ACC112 (cell line): ENCODE measurements at regions not wholly inside any gene's neighbourhood (a gene's known extent, or its start where the extent isn't known, plus 50 kb on each side); places are given as distances from the start of the nearest gene placed in this dataset.

Source experiments
- H2AFZ ChIP-seq: fragments of 200-600 bp; sonication (generic); one replicate; pipeline ENCODE4 v1.6.0; 2017; ENCODE audit warnings: antibody characterized with exemption, low read length; ENCODE audit not compliant: unreplicated experiment
- H3K27ac ChIP-seq: fragments of 200-600 bp; sonication (generic); 2 replicates; pipeline ENCODE4 v1.5.1; 2014; ENCODE audit warnings: low read depth, mild to moderate bottlenecking, antibody characterized with exemption, low read length, moderate library complexity
- H3K27me3 ChIP-seq: fragments of 200-600 bp; sonication (generic); 2 replicates; pipeline ENCODE4 v1.6.1; 2014; ENCODE audit warnings: mild to moderate bottlenecking, antibody characterized with exemption, low read length, moderate library complexity, mixed read lengths; ENCODE audit not compliant: insufficient read depth
- H3K36me3 ChIP-seq: fragments of 200-600 bp; sonication (generic); 2 replicates; pipeline ENCODE4 v1.6.1; 2016; ENCODE audit warnings: mild to moderate bottlenecking, antibody characterized with exemption, low read length, moderate library complexity, mixed read lengths; ENCODE audit not compliant: insufficient read depth
- H3K4me1 ChIP-seq: fragments of 200-600 bp; sonication (generic); one replicate; pipeline ENCODE4 v1.6.1; 2016; ENCODE audit warnings: low read length, mixed read lengths; ENCODE audit not compliant: insufficient read depth, unreplicated experiment, control insufficient read depth
- H3K4me3 ChIP-seq: fragments of 200-600 bp; sonication (generic); 2 replicates; pipeline ENCODE4 v1.5.1; 2014; ENCODE audit warnings: mild to moderate bottlenecking, low read depth, low read length
- H3K79me2 ChIP-seq: fragments of 200-600 bp; sonication (generic); one replicate; pipeline ENCODE4 v1.6.0; 2016; ENCODE audit warnings: low read length; ENCODE audit not compliant: control insufficient read depth, unreplicated experiment, insufficient read depth

DNA sequence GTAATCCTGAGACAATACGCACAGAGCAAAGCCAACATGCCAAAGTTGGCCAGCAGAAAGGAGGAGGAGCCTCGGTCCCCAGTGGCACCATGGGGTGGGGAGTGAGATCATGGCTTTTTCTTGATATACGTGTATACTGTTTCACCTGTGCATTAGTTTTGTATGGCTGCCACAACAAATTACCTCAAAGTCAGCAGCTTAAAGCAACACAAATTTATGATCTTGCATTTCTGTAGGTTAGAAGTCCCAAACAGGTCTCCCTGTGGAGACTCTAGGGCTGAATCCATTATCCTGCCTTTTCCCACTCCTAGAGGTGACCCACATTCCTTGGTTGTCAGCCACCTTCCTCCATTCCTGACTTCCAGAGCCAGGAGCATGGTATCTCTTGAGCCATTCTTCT is 176.9 kb upstream of the NSMCE3 start:
- H3K4me1 ChIP-seq, result no peaks in the 10 kb centered on the region
- H3K27ac ChIP-seq, result no peak overlapping the region
- no peaks in the 10 kb centered on the region for H3K36me3 ChIP-seq
- no peak overlapping the region for H3K4me3 ChIP-seq
- H3K79me2 ChIP-seq, result no peaks in the 10 kb centered on the region
- H3K27me3 ChIP-seq, result no peaks in the 10 kb centered on the region
- H2AFZ ChIP-seq, result no peak overlapping the region

- no peak overlapping the region for H3K4me3 ChIP-seq
- no peaks in the 10 kb centered on the region for H3K4me1 ChIP-seq
- no peaks in the 10 kb centered on the region for H3K79me2 ChIP-seq
- H3K27me3 ChIP-seq, result peaks cover 7% of the 10 kb centered on the region; the same call in 1 of the 2 replicates
- H3K36me3 ChIP-seq, result no peaks in the 10 kb centered on the region
- H2AFZ ChIP-seq, result no peak overlapping the region
- H3K27ac ChIP-seq, result no peak overlapping the region
Observed at GRCh38 chr15:29442532-29442931, 172.9 kb upstream of the NSMCE3 start.

DNA sequence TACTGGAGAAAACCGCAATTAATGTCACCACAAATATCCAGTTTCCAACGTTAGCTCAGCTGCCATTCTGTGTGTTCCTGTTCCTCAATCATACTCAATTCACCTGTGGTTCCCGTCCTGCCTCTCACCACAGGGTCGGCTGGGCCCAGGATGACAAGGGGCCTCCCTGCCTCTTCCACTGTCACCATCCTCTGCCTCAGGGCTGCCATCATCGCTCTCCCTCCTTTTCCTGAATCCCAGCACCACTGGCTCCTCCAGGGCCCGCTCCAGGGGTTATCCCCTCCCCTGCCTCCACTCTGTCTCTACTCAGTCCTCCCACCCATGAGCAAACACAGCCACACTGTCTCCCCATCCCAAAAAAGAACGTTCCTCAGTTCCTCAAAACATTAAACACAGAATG is 170.9 kb upstream of the NSMCE3 start:
- Histone ChIP-seq H2AFZ (no peak overlapping the region), H3K27ac (no peak overlapping the region), H3K36me3 (no peaks in the 10 kb centered on the region), H3K4me3 (no peak overlapping the region), H3K4me1 (no peaks in the 10 kb centered on the region), H3K79me2 (no peaks in the 10 kb centered on the region), H3K27me3 (peaks cover 19% of the 10 kb centered on the region)

- Histone ChIP-seq H3K79me2 (no peaks in the 10 kb centered on the region), H3K4me1 (no peaks in the 10 kb centered on the region), H3K4me3 (no peak overlapping the region), H3K36me3 (no peaks in the 10 kb centered on the region), H2AFZ (no peak overlapping the region), H3K27ac (no peak overlapping the region), H3K27me3 (peaks cover 34% of the 10 kb centered on the region)
Observed at GRCh38 chr15:29438703-29439055, 169.1 kb upstream of the NSMCE3 start.

- Histone ChIP-seq H3K27ac (no peak overlapping the region), H3K27me3 (peaks cover 34% of the 10 kb centered on the region), H3K4me1 (no peaks in the 10 kb centered on the region), H2AFZ (no peak overlapping the region), H3K4me3 (no peak overlapping the region), H3K79me2 (no peaks in the 10 kb centered on the region), H3K36me3 (no peaks in the 10 kb centered on the region)
Observed at GRCh38 chr15:29437888-29438702, 168.5 kb upstream of the NSMCE3 start.

GRCh38 chr15:29435811-29436210 is 166.2 kb upstream of the NSMCE3 start:
- H3K27me3 ChIP-seq, result peaks cover 34% of the 10 kb centered on the region
- H3K4me1 ChIP-seq, result no peaks in the 10 kb centered on the region
- no peak overlapping the region for H3K4me3 ChIP-seq
- no peaks in the 10 kb centered on the region for H3K79me2 ChIP-seq
- no peaks in the 10 kb centered on the region for H3K36me3 ChIP-seq
- no peak overlapping the region for H3K27ac ChIP-seq
- no peak overlapping the region for H2AFZ ChIP-seq

- H3K4me1 ChIP-seq, result no peaks in the 10 kb centered on the region
- H3K79me2 ChIP-seq, result no peaks in the 10 kb centered on the region
- peaks cover 38% of the 10 kb centered on the region for H3K27me3 ChIP-seq
- no peak overlapping the region for H3K4me3 ChIP-seq
- no peak overlapping the region for H2AFZ ChIP-seq
- H3K36me3 ChIP-seq, result no peaks in the 10 kb centered on the region
- H3K27ac ChIP-seq, result no peak overlapping the region
Observed at GRCh38 chr15:29434280-29434679, 164.7 kb upstream of the NSMCE3 start.

DNA sequence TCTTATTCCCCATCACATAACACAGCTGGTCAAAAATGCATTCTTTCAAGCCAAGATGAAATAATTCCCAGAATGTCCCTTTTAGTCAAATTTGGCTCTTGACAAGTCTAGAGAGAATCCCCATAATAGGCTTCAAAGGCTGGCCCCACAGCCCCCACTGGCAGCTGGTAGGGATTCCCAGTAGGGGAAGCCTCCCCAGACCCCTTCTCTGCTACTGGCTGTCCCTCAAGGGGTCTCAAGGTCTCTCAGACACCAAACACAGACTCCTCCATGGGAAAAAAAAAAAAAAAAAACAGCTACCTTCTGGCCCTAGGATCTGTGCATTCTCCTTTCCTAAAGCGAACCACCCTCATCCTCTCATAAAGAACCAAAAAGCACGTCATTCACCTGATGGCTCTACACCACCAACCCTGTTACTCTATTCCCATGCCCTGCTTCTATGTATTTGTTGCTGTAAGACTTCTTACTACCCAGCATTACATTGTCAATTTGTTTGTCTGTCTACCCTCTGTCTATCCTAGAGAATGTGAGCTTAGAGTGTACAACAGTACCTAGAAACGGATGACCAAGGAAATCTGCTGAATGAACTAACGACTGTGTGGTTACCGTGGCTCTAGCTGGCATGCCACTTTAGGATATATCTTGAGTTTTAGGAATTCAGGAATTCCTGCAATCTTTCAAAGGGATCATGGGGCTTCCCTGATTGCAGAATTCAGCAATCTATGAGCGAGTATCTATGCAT is 164.1 kb upstream of the NSMCE3 start:
- H2AFZ ChIP-seq, result no peak overlapping the region

DNA sequence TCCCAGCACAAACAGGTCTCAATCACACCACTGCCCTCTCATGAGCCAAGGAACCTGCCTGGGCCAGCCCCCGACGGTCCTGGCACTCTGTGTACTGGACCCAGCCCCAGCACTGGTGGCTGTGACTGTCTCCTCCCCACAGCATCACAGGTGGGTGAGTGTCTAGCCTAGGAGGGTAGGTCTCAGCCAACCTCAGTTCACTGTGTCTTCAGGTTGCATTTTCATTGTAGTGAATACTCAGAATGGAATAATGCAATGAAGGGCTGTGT is 163.4 kb upstream of the NSMCE3 start:
- H3K36me3 ChIP-seq, result no peaks in the 10 kb centered on the region
- H3K4me3 ChIP-seq, result no peak overlapping the region
- H3K27ac ChIP-seq, result no peak overlapping the region
- peaks cover 35% of the 10 kb centered on the region for H3K27me3 ChIP-seq
- no peaks in the 10 kb centered on the region for H3K79me2 ChIP-seq
- H2AFZ ChIP-seq, result no peak overlapping the region
- no peaks in the 10 kb centered on the region for H3K4me1 ChIP-seq

More for the DNA sequence above, 164.1 kb upstream of the NSMCE3 start:
- Histone ChIP-seq H3K27ac (no peak overlapping the region), H3K4me3 (no peak overlapping the region), H3K27me3 (peaks cover 38% of the 10 kb centered on the region), H3K79me2 (no peaks in the 10 kb centered on the region), H3K36me3 (no peaks in the 10 kb centered on the region), H3K4me1 (no peaks in the 10 kb centered on the region)

DNA sequence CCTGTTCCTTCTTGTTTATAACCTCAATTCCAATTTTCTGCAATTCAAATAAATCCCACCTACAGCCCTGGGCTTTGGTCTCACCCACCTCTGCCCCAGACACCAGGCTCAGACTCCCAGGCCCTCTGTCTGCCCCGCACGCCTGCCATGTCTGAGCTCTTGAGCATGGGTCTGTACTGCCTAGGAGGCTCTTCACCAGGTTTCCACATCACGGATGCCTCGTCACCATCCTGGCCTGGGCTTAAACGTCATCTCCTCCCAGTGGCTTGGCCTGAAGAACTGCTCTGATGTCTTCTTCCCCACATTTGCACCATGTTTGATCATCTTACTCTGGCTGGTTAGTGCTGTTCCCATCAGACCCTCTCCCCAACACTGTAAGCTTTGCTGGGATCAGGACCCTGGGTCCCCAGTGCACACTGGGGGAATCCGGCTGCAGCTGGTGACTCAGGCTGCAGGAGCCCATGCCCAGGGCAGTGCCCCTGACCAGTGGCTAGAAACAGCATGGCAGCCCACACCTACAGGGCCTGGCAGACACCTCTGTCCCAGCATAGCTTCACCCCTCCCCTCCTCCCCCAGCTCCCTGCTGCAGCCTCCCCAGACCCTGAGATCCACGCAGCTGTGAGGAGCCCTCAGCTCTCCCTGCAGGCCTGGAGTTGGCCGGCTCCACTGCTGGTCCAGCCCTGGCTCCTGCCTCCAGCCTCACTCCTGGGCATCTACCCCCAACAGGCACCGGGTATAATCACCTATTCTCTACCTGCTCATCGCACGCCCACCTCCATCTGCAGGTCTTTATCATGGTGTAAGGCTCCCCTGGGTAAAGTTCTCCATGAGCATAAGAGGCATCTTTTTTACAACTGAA is 162.8 kb upstream of the NSMCE3 start:
- Histone ChIP-seq H3K4me1 (no peaks in the 10 kb centered on the region), H3K36me3 (no peaks in the 10 kb centered on the region), H3K27me3 (peaks cover 29% of the 10 kb centered on the region), H3K79me2 (no peaks in the 10 kb centered on the region), H2AFZ (no peak overlapping the region), H3K4me3 (no peak overlapping the region), H3K27ac (no peak overlapping the region)
